ENCODE measurements at regions not wholly inside any gene's neighbourhood (a gene's known extent, or its start where the extent isn't known, plus 50 kb on each side); places are given as distances from the start of the nearest gene placed in this dataset.

DNA sequence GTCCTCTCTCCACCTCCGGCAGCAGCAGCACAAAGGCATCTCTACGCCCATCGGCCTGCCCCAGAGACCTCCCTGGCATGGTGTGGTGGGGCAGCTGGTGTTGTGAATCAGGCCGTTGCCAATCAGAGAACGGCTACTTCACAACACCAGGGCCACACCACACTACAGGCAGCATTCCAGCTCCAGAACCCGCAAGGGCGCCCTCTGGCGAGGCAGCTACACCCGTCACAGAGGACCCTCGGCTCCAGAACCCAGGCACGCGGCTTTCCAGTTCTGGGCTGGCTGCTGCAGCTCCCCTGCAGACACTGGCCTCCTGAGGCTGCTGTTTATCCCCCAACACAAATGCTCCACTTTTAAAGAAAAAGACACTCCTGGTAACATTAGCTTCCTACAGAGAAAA lies 127.5 kb upstream of the TOPAZ1 start:
- TF ChIP-seq CTCF (conservative IDR thresholded peaks at IDR 0.05; ENCODE audit: low read depth, low read length) (peak; percentile 42), NFE2L2 (IDR thresholded peaks at IDR 0.05; ENCODE audit: low read depth, low read length) (no peak), POLR2A (IDR thresholded peaks at IDR 0.05; ENCODE audit: low read depth, low read length) (no peak), BHLHE40 (IDR thresholded peaks at IDR 0.05; ENCODE audit: low read depth, low read length) (no peak), MAFK (IDR thresholded peaks at IDR 0.05; ENCODE audit: low read depth, low read length) (no peak), RCOR1 (IDR thresholded peaks at IDR 0.05; ENCODE audit: insufficient replicate concordance, low read length) (no peak), CEBPB (IDR thresholded peaks at IDR 0.05; ENCODE audit: low read depth, low read length) (no peak), SMC3 (IDR thresholded peaks at IDR 0.05; ENCODE audit: low read depth, low read length) (peak; percentile 49)
- TF ChIP-seq, protein P1, sequence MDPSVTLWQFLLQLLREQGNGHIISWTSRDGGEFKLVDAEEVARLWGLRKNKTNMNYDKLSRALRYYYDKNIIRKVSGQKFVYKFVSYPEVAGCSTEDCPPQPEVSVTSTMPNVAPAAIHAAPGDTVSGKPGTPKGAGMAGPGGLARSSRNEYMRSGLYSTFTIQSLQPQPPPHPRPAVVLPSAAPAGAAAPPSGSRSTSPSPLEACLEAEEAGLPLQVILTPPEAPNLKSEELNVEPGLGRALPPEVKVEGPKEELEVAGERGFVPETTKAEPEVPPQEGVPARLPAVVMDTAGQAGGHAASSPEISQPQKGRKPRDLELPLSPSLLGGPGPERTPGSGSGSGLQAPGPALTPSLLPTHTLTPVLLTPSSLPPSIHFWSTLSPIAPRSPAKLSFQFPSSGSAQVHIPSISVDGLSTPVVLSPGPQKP (IDR thresholded peaks at IDR 0.05; ENCODE audit: borderline replicate concordance, low read depth, low read length), result no peak

All from IMR-90 (cell line).